Stimulated activated CD4-positive, alpha-beta T cell treated with anti-CD3 and anti-CD28 coated beads, Interleukin-2, amount 100 ng/mL, for 4 hours (primary cell): ENCODE measurements at regions not wholly inside any gene's neighbourhood (a gene's known extent, or its start where the extent isn't known, plus 50 kb on each side); places are given as distances from the start of the nearest gene placed in this dataset.

Experiments used
- DNase-seq: peaks from one replicate; pipeline ENCODE4 v3.0.0-alpha.2; 2020; ENCODE audit warnings: low read depth

DNA sequence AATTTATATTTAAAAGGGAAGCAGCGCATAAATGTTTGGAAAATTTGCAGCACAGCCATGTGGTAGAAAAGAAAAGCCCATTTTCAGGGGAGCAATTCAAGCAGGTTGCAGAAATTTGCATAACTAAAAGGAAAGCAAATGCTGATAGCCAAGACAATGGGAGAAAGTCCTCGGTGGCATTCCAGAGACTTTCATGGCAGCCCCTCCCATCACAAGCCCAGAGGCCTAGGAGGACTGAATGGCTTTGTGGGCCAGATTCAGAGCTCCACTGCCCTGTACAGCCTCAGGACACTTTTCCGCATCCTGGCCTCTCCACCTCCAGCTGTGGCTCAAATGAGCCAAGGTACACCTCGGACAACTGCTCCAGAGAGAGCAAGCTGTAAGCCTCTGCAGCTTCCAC, 462.9 kb downstream of the CDK5RAP2 start:
- no peak for DNase-seq

DNA sequence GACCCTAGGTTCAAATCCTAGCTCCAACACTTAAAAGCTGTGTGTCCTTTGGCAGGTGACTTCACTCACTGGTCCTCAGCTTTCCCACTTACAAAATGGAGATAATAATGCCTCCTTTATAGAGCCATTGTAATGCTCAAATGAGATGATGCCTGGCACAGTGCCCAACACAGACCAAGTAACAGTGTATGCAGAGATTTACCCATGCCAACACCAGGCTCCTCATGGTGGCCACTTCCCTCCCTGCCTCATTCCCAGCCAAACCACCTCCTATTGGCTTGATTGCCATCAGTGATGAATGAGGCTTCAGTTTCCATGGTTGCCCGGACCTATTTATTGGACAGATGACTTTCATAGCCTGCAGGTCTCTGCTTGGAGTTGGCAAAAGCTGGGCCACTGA, 469.4 kb downstream of the CDK5RAP2 start:
- DNase-seq, result no peak

DNA sequence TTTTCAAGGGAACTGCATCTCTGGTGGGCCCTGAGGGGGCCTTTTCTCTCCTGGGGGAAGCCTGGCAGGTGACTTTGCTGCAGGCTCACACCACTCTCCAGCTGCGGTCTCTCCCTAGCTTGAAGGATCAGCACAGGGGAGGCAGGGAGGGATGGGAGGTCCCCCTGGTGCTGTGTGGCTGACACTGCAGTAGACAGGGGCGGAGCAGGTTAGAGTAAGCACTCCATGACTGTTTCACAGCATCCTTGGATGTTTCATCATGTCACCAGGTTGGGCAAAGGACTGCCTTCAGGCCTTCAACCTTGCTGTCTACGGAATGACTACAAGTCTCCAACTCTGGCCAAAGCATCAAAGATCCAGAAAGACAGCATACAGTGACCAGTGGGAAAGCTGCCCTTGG, 470.7 kb downstream of the CDK5RAP2 start:
- DNase-seq, result no peak

DNA sequence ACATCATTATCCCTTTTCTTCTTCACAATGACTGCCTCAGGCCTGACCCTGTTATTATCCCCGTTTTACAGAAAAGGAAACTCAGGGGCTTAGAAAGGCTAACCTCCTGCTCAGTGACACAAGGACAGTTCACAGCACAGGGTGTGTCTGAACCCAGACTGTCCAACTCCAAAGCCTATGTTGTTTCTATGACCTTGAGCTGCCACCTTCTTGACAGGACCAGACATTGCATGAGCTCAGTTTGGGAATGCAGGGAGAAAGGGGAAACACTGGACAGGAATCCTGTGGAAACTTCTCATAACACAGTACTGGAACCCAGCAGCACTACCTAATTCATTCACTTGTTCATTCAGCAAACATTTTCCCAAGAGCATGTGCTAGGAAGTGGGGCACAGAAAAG, 472.8 kb downstream of the CDK5RAP2 start:
- DNase-seq, result no peak

DNA sequence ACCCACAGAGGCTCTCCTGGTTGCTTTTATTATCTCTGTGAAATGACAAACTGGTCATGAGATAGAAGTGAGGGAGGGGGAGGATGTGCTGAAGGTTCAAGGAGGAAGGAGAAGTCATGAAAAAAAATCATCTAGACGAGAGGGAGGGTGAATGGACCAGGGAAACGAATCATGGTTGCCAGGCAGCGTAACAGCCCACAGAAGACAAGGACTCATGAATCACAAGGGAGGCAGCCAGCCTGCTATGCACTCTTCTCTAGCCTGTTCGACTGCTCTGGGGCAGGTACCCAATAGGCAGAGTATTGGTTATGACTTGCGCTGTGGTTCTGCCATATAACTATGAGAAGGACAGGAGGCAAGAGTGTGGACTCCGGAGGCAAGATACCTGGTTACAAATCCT, 475.2 kb downstream of the CDK5RAP2 start:
- DNase-seq, result no peak

- no peak for DNase-seq
These were observed 479.4 kb downstream of the CDK5RAP2 start for GRCh38 chr9:120100595-120100994.

DNA sequence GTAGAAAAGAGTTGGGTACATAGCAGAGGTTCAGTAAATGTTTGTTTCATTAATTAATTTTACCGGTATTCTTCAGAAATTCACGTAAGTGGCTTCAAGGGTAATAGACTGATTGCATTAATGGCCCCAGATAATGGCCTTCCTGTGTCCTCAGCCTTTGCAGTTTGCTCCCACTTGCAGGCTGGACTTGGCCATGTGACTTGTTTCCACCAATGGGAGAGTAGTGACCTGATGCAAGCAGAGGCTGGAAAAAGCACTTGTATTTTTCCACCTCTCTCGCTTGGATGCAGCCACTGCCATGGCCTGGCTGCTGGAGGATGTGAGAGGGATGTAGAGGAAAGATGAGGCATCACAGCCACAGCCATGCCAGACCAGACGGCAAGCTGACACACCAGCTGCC, 480.9 kb downstream of the CDK5RAP2 start:
- no peak for DNase-seq

DNA sequence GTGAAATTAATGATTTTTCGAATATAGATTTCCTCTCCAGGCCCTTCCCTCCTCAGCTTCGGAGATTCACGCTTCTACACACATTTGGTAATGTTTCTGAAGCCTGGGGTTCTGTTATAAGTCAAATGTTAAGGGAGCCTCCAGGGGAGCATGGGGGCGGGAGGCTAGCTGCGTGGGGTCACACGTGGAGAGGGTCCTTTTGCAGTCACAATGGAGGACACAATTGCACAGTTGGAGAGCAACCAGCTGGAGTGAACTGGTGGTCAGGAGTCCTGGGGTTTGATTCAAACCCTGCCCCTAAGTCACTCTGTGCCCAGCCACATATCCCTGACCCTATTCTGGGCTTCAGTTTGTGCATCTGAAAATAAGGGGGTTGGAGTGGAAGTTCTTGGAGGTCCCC, 481.4 kb downstream of the CDK5RAP2 start:
- DNase-seq, result no peak

- no peak for DNase-seq
These were observed 488.8 kb downstream of the CDK5RAP2 start for GRCh38 chr9:120091206-120091605.

GRCh38 chr9:120080849-120081248, 499.1 kb downstream of the CDK5RAP2 start:
- no peak for DNase-seq

DNA sequence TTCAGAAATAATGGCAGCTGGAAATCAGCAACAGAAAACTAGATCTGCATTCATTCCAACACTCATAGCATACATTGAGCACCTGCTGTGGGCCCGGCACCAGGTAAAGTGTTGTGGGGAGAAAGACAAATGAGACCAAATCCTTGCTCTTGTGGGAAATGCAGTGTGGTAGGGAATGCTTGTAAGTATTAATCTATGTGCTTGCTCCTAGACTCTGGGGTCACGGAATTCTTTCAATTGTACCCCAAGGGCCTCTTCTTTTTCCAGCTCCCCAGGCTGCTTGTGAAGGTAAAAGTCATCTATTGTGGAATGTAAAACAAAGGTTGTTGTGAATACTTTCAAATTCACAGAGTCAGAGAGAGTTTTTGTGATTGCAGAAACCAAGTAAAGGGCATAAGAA, 501.9 kb downstream of the CDK5RAP2 start:
- no peak for DNase-seq

DNA sequence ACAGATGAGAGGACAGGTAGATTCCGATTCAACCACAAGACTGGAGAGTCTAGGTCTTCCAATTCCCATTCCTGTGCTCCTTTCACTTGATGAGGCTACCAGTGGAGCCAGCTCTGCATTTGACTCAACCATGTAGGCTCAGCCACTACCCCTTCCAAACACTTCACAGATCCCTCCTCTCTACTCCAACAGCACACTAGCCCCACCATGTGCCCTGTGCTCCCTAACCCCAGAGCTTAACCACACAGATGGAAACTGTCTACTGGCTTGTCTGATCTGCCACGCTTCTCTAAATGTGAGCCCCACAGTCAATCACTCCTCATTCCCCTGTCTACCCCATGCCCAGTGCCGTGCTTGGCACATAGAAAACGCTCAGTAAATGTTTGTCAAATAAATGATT, 508.2 kb downstream of the CDK5RAP2 start:
- DNase-seq, result no peak

DNA sequence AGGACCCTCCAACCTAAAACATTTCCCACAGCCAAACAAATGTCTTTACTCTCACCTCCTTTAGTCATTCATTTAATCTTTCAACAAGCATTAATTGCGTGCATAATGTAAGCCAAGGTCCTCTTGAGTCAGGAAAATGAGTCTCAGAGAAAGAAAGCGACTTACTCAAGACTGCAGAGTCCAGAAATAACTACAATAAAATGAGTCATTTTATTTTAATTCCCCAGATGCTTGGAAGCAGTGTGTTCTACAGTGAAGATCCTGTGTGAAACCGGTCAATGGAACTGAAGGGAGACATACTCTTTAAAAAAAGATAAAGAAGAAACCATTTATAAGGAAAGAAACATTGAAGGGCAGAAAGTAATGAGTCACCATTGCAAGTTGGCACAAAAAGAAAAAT, 513.7 kb downstream of the CDK5RAP2 start:
- no peak for DNase-seq

- DNase-seq, result no peak
These were observed 514.8 kb downstream of the CDK5RAP2 start for GRCh38 chr9:120065151-120065550.

DNA sequence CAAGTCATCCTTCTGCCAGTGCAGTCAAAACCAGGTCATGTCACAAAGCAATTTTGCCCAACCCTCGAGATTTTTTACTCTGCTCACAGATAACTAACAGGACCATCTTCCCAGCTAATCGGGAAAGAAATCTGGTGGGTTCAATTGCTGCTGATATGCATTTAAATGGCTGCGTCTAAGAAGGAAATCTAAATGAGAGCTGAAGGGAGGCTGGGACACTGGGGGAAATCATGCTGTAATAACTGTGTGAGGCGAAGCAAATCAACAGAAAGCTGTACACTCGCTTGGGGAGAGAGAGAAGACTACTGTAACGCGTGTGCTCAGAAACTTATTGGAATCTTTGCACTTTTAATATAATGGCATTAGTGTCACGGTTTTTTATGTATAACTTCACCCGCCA, 535.0 kb downstream of the CDK5RAP2 start:
- DNase-seq, result no peak

- no peak for DNase-seq
These were observed 536.5 kb downstream of the CDK5RAP2 start for GRCh38 chr9:120043448-120043847.

DNA sequence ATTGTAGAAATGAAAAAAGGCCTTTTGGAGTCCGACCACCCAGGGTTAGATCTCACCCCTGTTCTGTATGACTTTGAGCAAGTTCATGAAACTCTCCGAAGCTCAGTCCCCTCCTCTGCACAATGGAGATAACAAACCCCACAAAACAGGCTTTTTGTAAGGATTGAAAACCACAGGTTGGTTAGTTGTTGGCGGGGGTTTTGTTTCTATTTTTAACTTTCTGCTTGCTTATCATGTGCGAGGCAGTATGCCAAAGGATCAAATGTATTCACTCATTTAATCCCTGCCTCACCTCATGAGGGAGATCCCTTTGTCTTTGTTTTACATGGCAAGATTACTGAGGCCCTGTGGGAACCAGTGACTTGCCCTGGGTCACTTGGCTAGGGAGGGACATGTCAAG, 539.1 kb downstream of the CDK5RAP2 start:
- no peak for DNase-seq

DNA sequence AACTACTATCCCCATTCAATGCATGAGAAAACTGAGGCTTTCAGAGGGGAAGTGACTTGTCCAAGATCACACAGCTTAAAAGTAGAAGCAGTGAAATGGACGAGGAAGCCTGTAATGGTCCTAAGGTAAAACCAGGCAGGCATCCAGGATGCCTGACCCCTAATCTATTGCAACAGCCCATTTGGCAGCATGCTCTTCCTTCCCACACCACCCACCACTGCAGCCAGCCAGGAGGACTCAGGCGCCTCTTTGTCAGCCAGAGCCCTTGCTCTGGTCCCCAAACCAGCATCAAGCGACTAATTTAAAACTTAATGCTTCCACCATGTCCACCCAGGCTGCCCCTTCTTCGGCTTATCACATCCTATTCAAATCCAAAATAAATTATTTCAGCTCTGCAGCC, 541.6 kb downstream of the CDK5RAP2 start:
- DNase-seq, result no peak

GRCh38 chr9:120032639-120033038, 547.3 kb downstream of the CDK5RAP2 start:
- no peak for DNase-seq

- no peak for DNase-seq
These were observed 549.1 kb downstream of the CDK5RAP2 start for GRCh38 chr9:120030847-120031246.

DNA sequence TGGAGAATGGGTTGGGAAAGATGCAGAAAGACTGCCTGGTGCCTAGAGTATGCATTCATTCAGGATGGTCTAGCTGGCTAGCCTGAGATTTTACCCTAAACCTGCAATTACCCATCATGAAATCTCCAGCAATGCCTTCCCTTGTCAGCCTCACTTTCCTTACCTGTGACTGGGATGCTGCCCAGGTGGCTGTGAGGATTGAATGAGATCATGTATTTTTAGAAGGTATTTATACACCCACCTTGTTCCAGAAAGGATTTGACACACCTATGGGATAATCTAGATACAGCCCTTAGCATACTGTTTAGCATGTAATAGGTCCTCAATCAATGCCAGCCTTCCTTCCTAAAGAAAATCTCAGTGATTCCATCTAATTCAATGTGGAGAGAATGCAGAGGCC, 561.4 kb downstream of the CDK5RAP2 start:
- no peak for DNase-seq

DNA sequence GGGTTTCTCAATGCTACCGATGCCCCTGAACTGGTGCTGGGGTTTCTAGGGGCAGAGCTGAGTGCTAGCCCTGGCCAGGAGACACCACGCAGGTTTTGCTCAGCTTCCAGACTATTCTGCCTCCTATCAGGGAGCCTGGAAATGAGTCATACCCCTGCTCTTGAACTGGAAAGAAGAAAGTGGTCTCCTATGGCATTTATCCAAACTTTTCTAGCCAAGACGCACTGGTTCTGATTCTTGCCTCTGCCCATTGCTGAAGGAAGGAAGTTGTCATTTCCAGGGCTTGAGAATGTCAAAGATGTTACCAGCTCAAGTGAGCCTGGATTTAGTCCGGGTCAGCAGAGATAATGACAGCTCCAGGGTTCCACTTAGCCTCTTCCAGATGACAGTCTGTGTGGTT, 561.9 kb downstream of the CDK5RAP2 start:
- no peak for DNase-seq

GRCh38 chr9:120016231-120016630, 563.7 kb downstream of the CDK5RAP2 start:
- DNase-seq, result no peak

- no peak for DNase-seq
These were observed 565.2 kb downstream of the CDK5RAP2 start for GRCh38 chr9:120014796-120015195.

DNA sequence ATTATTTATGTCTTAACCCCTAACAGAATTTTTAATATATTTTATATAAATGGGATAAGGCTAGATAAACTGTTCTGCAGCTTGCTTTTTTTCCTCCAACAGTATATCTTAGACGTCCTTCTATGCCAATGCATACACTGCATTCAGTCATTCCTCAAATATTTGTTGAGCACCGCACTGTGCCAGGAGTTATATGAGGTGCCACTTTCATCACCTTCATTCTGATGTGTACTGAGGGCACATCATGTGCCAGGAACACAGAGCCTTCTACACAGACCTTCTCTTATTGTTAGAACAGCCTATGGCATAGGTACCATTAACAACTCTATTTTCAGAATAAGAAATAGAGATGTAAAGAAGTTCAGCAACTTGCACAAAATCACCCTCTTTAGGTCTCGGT, 570.1 kb downstream of the CDK5RAP2 start:
- DNase-seq, result no peak
